ENCODE measurements at regions not wholly inside any gene's neighbourhood (a gene's known extent, or its start where the extent isn't known, plus 50 kb on each side); places are given as distances from the start of the nearest gene placed in this dataset.
A peak's percentile ranks its signal among the peaks of the same experiment; 100 is the strongest.

- Histone ChIP-seq H3K9me3 (ENCODE audit: control insufficient read depth in 4 of 4, insufficient read depth in 3 of 4, low read length in 3 of 4) (peaks cover 0 to 3% (median 0%) of the 10 kb centered on the region in 4 donors), H3K27ac (ENCODE audit: low read depth in 1 of 2, low read length in 1 of 2) (no peak overlapping the region), H3K9ac (ENCODE audit: insufficient read depth in 1 of 2, low read length in 2 of 2) (no peak overlapping the region), H3K36me3 (ENCODE audit: control insufficient read depth in 4 of 4, insufficient read depth in 4 of 4, low read length in 4 of 4) (no peaks in the 10 kb centered on the region), H3K4me3 (no peak overlapping the region), H3K27me3 (ENCODE audit: control insufficient read depth in 3 of 3, insufficient read depth in 3 of 3, low read length in 2 of 3) (no peaks in the 10 kb centered on the region), H3K4me1 (ENCODE audit: control insufficient read depth in 5 of 5, insufficient read depth in 5 of 5, low read length in 5 of 5) (peaks cover 0 to 3% (median 0%) of the 10 kb centered on the region in 5 donors)
- 86 to 92% methylated on average over 30 of the region's 30 CpGs for whole genome bisulfite sequencing, 2 donors
- TF ChIP-seq CTCF (IDR thresholded peaks at IDR 0.05; ENCODE audit: control extremely low read depth, extremely low read depth) = no peak
- DNase-seq (peak in 2 of 3 donors; percentile 45 to 70), ATAC-seq (ENCODE audit: insufficient read depth, low FRiP score) (no peak)
Observed at GRCh38 chr19:32253683-32254508, 91.5 kb upstream of the ZNF507 start.

- TF ChIP-seq CTCF (IDR thresholded peaks at IDR 0.05; ENCODE audit: control extremely low read depth, extremely low read depth) = no peak
- WGBS, 2 donors = 43 to 55% methylated on average over 6 of the region's 6 CpGs
- no peak overlapping the region for H3K27ac ChIP-seq (ENCODE audit: low read depth in 1 of 2, low read length in 1 of 2)
Observed at GRCh38 chr19:32254509-32254890, 90.9 kb upstream of the ZNF507 start.

GRCh38 chr19:32255536-32256295 is 89.7 kb upstream of the ZNF507 start:
- no peak overlapping the region for H3K9ac ChIP-seq (ENCODE audit: insufficient read depth in 1 of 2, low read length in 2 of 2)
- DNase-seq = no peak
- no peak for TF ChIP-seq CTCF (IDR thresholded peaks at IDR 0.05; ENCODE audit: control extremely low read depth, extremely low read depth)
- peaks cover 0 to 3% (median 0%) of the 10 kb centered on the region in 4 donors for H3K9me3 ChIP-seq (ENCODE audit: control insufficient read depth in 4 of 4, insufficient read depth in 3 of 4, low read length in 3 of 4)
- no peak overlapping the region for H3K27ac ChIP-seq (ENCODE audit: low read depth in 1 of 2, low read length in 1 of 2)
- H3K36me3 ChIP-seq (ENCODE audit: control insufficient read depth in 4 of 4, insufficient read depth in 4 of 4, low read length in 4 of 4) = no peaks in the 10 kb centered on the region
- H3K4me3 ChIP-seq = no peak overlapping the region
- ATAC-seq (ENCODE audit: insufficient read depth, low FRiP score) = no peak
- 86 to 92% methylated on average over 8 of the region's 8 CpGs for WGBS, 2 donors
- peaks cover 0 to 3% (median 0%) of the 10 kb centered on the region in 5 donors for H3K4me1 ChIP-seq (ENCODE audit: control insufficient read depth in 5 of 5, insufficient read depth in 5 of 5, low read length in 5 of 5)
- no peaks in the 10 kb centered on the region for H3K27me3 ChIP-seq (ENCODE audit: control insufficient read depth in 3 of 3, insufficient read depth in 3 of 3, low read length in 2 of 3)

More at GRCh38 chr19:32254509-32254890, 90.9 kb upstream of the ZNF507 start:
- Histone ChIP-seq H3K9me3 (ENCODE audit: control insufficient read depth in 4 of 4, insufficient read depth in 3 of 4, low read length in 3 of 4) (peaks cover 0 to 3% (median 0%) of the 10 kb centered on the region in 4 donors), H3K27me3 (ENCODE audit: control insufficient read depth in 3 of 3, insufficient read depth in 3 of 3, low read length in 2 of 3) (no peaks in the 10 kb centered on the region), H3K36me3 (ENCODE audit: control insufficient read depth in 4 of 4, insufficient read depth in 4 of 4, low read length in 4 of 4) (no peaks in the 10 kb centered on the region), H3K4me1 (ENCODE audit: control insufficient read depth in 5 of 5, insufficient read depth in 5 of 5, low read length in 5 of 5) (peaks cover 0 to 3% (median 0%) of the 10 kb centered on the region in 5 donors), H3K4me3 (no peak overlapping the region), H3K9ac (ENCODE audit: insufficient read depth in 1 of 2, low read length in 2 of 2) (no peak overlapping the region)
- ATAC-seq (ENCODE audit: insufficient read depth, low FRiP score) (no peak), DNase-seq (no peak)

All from lung (tissue), 11 donors.